HG02763 (cell line): ENCODE measurements at regions not wholly inside any gene's neighbourhood (a gene's known extent, or its start where the extent isn't known, plus 50 kb on each side); places are given as distances from the start of the nearest gene placed in this dataset.
"Not testable (repeated sequence)": the region's sequence is repeated elsewhere in the genome, so short reads cannot be mapped to it uniquely, and the experiment has no call there.

Source experiments
- ATAC-seq: cut with Tn5 transposase; IDR thresholded peaks from one replicate; pipeline ENCODE4 v1.9.1; 2021; ENCODE audit warnings: mild to moderate bottlenecking, moderate library complexity; ENCODE audit not compliant: unreplicated experiment

GRCh38 chr10:53357587-53357986 is 585.0 kb upstream of the MBL2 start:
- no peak for ATAC-seq

GRCh38 chr10:53356616-53357349 is 584.2 kb upstream of the MBL2 start:
- ATAC-seq, result no peak

GRCh38 chr10:53342531-53342930 is 569.9 kb upstream of the MBL2 start:
- ATAC-seq, result not testable (repeated sequence)

GRCh38 chr10:53338199-53338598 is 565.6 kb upstream of the MBL2 start:
- not testable (repeated sequence) for ATAC-seq

- not testable (repeated sequence) for ATAC-seq
Observed at GRCh38 chr10:53335803-53336422, 563.3 kb upstream of the MBL2 start.

- no peak for ATAC-seq
Observed at GRCh38 chr10:53331460-53331859, 558.9 kb upstream of the MBL2 start.

- ATAC-seq, result not testable (repeated sequence)
Observed at GRCh38 chr10:53326401-53327305, 554.1 kb upstream of the MBL2 start.

- ATAC-seq, result no peak
Observed at GRCh38 chr10:53325066-53325465, 552.5 kb upstream of the MBL2 start.

GRCh38 chr10:53315709-53316108 is 543.1 kb upstream of the MBL2 start:
- ATAC-seq, result no peak

- no peak for ATAC-seq
Observed at GRCh38 chr10:53314876-53315275, 542.3 kb upstream of the MBL2 start.

- no peak for ATAC-seq
Observed at GRCh38 chr10:53298443-53298842, 525.9 kb upstream of the MBL2 start.

GRCh38 chr10:53284615-53285182 is 512.1 kb upstream of the MBL2 start:
- no peak for ATAC-seq

- no peak for ATAC-seq
Observed at GRCh38 chr10:53276797-53277196, 504.2 kb upstream of the MBL2 start.

- ATAC-seq, result no peak
Observed at GRCh38 chr10:53269482-53269881, 496.9 kb upstream of the MBL2 start.

GRCh38 chr10:53260213-53260612 is 487.6 kb upstream of the MBL2 start:
- ATAC-seq, result no peak

- ATAC-seq, result no peak
Observed at GRCh38 chr10:53256623-53257022, 484.0 kb upstream of the MBL2 start.

- ATAC-seq, result no peak
Observed at GRCh38 chr10:53255661-53256205, 483.1 kb upstream of the MBL2 start.

- no peak for ATAC-seq
Observed at GRCh38 chr10:53253221-53253620, 480.6 kb upstream of the MBL2 start.

GRCh38 chr10:53239873-53240272 is 467.3 kb upstream of the MBL2 start:
- ATAC-seq, result no peak

- ATAC-seq, result no peak
Observed at GRCh38 chr10:53236941-53237340, 464.4 kb upstream of the MBL2 start.

- ATAC-seq, result no peak
Observed at GRCh38 chr10:53233749-53234148, 461.2 kb upstream of the MBL2 start.
